ENCODE measurements at regions not wholly inside any gene's neighbourhood (a gene's known extent, or its start where the extent isn't known, plus 50 kb on each side); places are given as distances from the start of the nearest gene placed in this dataset.

DNA sequence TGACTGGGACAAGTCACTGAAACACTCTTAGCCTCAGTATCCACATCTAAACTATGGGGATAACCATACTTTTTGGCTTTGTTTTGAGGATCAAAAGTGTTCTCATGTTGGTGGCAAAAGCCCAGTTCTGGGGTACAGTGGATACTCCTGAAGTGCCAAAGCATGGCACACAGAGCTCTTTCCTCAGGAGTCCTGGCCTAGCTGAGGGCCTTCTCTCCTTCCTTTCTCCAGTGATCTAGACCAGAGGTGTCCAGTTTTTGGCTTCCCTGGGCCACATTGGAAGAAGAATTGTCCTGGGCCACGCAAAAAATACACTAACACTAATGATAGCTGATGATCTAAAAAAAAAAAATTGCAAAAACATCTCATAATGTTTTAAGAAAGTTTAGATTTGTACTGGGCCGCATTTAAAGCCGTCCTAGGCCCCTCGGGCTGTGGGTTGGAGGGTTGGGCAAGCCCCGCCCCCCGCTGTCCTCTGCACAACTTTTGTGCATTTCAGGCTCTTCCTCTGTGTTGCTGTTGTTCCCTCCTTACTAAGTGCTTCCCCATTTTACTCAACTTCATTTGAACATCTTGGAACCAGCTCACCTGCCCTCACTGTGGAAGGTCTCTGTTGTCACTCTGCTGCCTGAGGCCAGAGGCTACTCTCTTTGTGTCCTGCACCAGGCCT, 337.0 kb downstream of the CYRIA start:
- DNase-seq: no peak

DNA sequence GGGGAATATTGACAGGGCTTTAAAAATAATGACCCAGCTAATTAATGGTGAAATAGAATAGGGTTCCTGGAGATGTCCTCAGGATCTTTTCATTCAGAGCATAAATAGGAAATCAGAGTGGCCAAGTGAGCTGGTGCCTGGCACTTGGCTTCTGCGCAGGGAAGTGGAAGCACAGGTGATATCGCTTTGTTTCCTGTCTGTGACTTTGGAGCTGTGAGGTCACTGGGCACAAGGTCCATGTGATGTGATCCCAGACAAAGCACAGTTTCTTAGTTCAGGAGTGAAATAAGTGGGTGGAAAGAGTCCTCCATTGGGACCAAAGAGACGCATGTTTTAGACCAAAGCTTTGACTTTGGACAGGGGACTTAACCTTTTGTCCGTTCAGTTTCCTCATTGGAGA, 338.3 kb downstream of the CYRIA start:
- no peak for DNase-seq

- DNase-seq: no peak
Observed at GRCh38 chr2:16326711-16327300, 338.8 kb downstream of the CYRIA start.

DNA sequence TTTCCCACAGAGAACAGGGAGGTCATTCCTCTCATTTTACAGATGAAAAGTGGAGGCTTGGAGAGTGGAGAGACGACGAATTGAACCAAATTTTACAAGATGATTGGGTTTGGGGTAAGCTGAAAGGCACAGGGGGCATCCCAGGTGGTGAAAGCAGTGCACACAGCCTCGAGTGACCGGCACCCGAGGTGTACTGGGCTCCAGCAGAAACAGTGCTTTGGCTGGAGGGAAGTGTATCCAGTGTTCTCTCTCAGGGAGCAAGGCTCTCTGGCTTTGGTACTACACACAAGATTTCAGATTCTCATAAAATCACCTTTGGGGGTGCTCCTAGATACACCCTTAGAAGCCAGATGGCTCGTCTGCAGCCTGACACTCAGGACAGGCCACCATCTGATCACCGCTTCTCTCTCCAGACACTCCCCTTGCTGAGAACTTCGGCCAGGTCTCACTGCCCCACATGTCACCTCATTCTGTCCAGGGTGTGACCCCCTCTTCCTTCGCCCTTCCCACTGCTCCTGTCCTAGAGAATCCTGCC, 339.6 kb downstream of the CYRIA start:
- no peak for DNase-seq

DNA sequence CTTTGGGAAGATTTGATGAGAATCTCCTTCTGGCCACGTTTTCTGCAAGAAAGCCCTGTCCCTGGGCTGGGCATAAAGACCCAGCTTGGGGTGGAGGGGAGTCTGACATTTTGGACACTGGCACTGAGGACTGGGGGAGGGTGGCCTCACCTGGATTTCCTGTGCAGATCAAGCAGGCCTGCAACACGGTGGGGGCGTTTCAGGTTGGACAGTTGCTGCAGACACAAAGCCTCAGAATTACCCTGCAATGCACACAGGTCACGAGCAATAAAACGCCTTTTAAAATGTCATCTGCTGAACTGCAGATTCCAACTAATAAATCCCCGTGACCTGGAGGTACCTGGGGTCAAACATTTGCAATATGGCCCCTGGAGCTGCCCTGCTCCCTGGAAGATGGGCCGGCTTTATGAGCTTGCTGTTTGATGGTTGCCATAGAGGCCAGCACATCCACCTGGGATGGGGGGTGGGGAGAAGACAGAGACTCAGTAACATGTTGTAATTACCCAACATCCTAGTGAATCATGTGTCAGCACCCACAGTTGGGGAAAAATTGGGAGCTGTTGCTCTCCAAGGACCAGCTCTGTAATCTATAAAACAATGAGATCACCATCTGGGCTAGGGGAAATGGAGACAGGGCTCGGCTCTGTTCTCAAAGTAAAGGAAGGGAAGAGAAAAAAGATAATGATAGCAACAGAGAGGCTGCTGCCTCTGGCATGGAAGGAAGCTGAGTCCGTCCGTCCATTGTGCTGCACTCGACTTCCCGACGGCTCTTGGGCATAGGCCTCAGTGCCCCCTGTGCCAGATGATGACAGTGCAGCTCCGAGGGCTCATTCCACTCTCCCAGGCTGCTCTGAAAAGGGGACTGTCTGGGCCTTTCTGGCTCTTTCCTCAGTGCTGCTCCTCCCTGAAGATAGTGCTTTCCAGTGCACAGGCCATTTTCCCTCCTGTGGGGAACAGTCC, 340.3 kb downstream of the CYRIA start:
- DNase-seq: no peak

DNA sequence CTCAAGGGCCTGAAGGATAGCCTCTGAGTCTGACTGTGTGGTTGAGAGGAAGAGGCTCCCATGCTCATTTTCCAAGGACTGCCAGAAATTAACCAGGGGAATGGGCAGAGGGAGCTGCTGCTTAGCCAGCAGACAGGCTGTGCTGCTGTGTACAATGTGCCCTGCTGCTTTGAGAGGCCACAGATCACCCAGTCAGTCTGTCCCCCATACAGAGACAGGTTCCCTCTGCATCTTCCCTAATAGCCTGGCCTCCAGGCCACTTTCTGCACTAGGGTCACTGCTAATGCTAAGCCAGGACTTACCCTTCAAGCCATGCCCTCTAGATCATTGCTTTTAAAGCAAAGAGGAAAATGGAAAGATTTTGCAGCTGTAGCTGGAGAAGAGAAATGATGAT, 341.1 kb downstream of the CYRIA start:
- DNase-seq: no peak

DNA sequence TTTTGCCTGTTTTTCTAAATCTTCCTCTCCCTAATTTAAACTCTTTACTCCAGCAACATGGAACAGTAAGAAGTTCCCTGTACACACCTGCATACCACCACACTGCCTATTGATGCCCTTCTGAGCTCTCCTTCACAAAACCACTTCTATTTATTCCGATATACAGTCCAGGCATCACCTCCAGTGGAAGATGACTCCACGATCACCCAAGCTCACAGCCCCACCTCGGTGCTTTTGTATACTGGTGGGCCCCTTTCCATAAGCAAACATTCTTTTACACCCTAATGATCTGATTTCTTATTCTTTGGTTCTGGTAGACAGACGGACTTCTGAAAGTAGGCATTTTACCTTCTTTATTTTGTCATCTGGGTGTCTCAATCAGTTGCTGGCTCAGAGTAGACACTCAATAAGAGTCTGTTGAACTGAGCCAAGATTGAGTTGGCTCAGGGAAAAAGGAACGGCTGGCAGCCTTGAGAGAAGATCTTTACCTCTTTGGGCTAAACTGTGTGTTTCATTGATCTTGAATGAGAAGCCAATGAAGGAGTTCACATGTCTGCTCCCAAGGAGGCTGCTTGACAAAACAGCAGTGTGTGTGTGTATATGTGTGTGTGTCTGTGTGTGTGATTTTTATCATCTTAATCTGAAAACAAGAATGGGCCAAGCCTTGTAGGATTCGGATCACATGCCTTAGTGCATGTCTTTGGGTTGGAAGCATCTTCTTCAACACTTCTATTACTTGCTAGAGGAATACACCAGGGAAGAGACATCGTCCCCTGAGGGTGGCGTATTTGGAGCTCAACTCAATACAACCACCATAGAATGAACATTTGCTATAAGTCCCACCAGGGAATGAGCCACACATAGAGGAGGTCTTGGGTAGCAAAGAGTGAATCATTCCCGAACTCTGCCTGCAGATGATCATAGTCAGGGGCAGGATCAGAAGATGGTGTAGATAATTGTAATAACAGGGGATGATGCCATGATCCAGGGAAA, 341.8 kb downstream of the CYRIA start:
- no peak for DNase-seq

DNA sequence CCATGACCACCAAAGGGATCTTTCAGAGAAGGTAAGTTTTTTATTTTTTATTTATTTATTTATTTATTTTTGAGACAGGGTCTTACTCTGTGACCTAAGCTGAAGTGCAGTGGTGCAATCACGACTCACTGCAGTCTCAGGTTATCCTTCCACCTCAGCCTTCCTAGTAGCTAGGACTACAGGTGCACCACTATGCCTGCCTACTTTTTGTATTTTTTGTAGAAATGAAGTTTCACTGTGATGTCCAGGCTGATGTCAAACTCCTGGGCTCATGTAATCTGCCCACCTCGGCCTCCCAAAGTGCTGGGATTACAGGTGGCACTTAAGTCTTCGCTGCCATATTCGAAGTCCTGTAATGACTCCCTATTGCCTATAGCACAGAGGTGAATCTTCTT, 342.5 kb downstream of the CYRIA start:
- DNase-seq: no peak

- DNase-seq: no peak
Observed at GRCh38 chr2:16322308-16323125, 343.1 kb downstream of the CYRIA start.

GRCh38 chr2:16321872-16322271, 343.8 kb downstream of the CYRIA start:
- no peak for DNase-seq

- DNase-seq: no peak
Observed at GRCh38 chr2:16321256-16321655, 344.4 kb downstream of the CYRIA start.

GRCh38 chr2:16320716-16321115, 344.9 kb downstream of the CYRIA start:
- no peak for DNase-seq

GRCh38 chr2:16319551-16320121, 346.0 kb downstream of the CYRIA start:
- DNase-seq: no peak

- DNase-seq: no peak
Observed at GRCh38 chr2:16318474-16319195, 347.0 kb downstream of the CYRIA start.

DNA sequence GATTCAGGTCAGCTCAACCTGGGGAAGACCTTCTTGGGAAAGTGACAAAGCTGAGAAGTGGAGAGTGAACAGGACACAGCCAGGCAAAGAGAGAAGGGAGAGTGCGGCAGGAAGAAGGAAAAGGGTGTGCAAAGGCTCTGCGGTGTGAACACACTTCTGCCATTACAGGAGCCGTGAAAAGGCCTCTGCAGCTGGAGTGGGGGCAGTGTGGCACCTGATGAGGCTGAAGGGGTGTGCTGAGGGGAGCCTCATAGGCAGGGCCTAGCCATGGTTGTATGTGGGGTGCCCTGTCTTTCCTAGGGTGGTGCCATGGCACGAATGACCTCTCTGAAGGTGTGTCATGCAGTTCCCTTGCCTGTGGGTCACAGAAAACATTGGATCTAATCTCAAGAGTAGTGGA, 347.6 kb downstream of the CYRIA start:
- no peak for DNase-seq

GRCh38 chr2:16317211-16317830, 348.3 kb downstream of the CYRIA start:
- no peak for DNase-seq

DNA sequence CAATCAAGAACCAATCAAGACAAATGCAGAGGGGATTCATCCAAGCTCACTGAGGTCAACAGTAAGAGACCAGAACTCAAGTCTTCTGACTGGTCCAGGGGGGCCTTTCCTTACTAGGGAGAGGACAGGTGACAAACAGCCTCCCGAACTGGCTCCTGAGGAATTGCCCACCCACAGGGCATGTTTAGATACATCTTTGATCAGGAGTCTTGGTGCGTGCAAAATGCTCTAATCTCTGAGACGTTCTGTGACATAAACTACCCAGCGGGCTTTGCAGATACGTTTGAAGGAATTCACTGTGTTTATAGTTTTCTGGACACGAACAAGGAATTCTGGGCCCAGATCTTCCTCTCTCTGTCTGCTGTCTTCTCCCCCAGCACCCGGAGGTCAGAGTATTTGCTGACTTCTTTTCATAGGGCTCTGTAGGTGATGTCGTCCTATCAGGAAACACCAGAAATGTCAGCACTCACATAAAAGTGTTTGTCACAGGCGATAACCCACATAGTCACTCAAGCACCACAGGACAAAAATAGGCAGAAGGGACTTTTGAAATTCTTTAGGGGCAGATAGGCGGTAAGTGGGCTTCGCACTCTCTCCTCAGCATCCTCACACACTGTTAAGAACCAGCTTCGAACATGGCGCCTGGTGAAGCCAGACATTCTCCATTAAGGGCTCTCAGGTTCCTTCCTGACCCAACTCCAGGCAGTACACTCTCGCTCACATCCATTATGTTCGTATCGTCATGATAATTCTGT, 349.0 kb downstream of the CYRIA start:
- no peak for DNase-seq

GRCh38 chr2:16315908-16316307, 349.7 kb downstream of the CYRIA start:
- DNase-seq: no peak

DNA sequence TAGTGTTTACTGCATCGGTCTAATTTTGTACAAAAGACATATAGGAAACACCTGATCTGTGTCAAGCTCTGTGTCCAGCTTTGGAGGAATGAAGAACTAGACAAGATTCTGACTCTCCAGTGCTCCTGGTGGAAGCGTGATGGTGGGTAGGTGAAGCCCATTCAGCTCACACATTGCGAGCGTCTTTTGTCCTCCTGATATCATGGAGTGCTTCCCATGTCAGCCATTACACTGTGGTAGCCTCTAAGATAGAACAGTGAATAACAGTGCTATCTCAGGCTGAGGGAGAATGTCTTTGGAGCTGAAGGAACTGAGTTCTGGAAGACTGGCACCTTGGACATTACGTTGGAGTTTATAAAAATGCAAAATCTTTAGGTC, 350.2 kb downstream of the CYRIA start:
- DNase-seq: no peak
